Esophagus squamous epithelium (tissue), 5 donors: ENCODE measurements at regions not wholly inside any gene's neighbourhood (a gene's known extent, or its start where the extent isn't known, plus 50 kb on each side); places are given as distances from the start of the nearest gene placed in this dataset.

Source experiments
- DNase-seq: peaks from one replicate; lab custom pipeline; 2025; lab: John Stamatoyannopoulos, UW
- H3K27ac ChIP-seq, 4 donors: fragments of 200-600 bp; sonication (generic); one replicate each; pipeline ENCODE4 v1.5.1; 2016 to 2019; ENCODE audit warnings: mild to moderate bottlenecking in 1 of 4
- H3K27me3 ChIP-seq, 4 donors: fragments of 200-600 bp; sonication (generic); 1 replicate in 3 of 4; 2 replicates in 1 of 4; pipeline versions ENCODE4 v1.5.1 to v1.6.0; 2017 to 2021; ENCODE audit warnings: antibody characterized with exemption in 1 of 4
- H3K36me3 ChIP-seq, 3 donors: fragments of 200-600 bp; sonication (generic); one replicate each; pipeline ENCODE4 v1.5.1; 2016 to 2019
- H3K4me1 ChIP-seq, 3 donors: fragments of 200-600 bp; sonication (generic); one replicate each; pipeline ENCODE4 v1.5.1; 2017 to 2019
- H3K4me3 ChIP-seq, 4 donors: fragments of 200-600 bp; sonication (generic); 1 replicate in 3 of 4; 2 replicates in 1 of 4; pipeline ENCODE4 v1.5.1; 2016 to 2019; ENCODE audit warnings: mild to moderate bottlenecking in 2 of 4, moderate library complexity in 1 of 4
- H3K9me3 ChIP-seq, 3 donors: fragments of 200-600 bp; sonication (generic); one replicate each; pipeline ENCODE4 v1.5.1; 2016 to 2019
- POLR2A ChIP-seq, 4 donors: fragments of 450-650 bp; IDR thresholded peaks; one replicate each; pipeline ENCODE4 v1.6.1; 2017; ENCODE audit warnings: antibody characterized with exemption in 4 of 4, mild to moderate bottlenecking in 4 of 4, moderate library complexity in 3 of 4
- WGBS, 2 donors: methylation state at CpG; one replicate each; pipeline ENCODE4 v1.1.5; 2018; 5-methylcytosine and 5-hydroxymethylcytosine counted together
- intact Hi-C: fragments of 100-400 bp; cut with DNase I; formaldehyde crosslinking; loops from one replicate; pipeline ENCODE4 v1.15.0; 2022
- TF ChIP-seq, protein P1 (sequence below), 6 experiments: fragments of 450-650 bp in 4 of 6; fragments of 200-600 bp in 2 of 6; sonication (generic) in 2 of 6; IDR thresholded peaks; one replicate each; pipeline ENCODE4 v1.5.1; 2016 to 2019; ENCODE audit warnings: antibody characterized with exemption in 6 of 6, mild to moderate bottlenecking in 4 of 6, moderate library complexity in 4 of 6
- donor health status: DM: yes; HTN: yes; CAD: no.

DNA sequence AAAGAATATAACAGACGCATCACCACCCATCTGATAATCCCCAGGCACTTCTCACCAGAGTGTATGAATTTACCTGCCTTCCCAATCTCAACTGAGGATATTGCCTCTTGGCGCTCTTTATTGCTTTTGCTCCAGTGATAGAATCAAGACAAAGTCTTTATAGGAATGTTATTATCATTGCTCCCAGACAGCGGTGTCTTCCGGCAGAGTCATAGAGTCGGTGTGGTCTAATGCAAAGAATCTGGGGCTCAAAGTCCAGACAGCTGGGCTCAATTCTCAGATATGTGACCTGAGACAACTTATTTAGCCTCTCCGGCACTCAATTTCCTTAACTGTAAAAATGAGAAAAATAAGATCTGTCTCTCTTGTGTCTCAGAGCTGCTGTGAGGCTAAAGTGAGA, 106.1 kb upstream of the PAK3 start:
- H3K9me3 ChIP-seq: no peaks in the 10 kb centered on the region
- WGBS, 2 donors: 87 to 100% methylated on average over 1 to 6 of the region's 6 CpGs
- H3K27me3 ChIP-seq: no peaks in the 10 kb centered on the region
- TF ChIP-seq, protein P1, sequence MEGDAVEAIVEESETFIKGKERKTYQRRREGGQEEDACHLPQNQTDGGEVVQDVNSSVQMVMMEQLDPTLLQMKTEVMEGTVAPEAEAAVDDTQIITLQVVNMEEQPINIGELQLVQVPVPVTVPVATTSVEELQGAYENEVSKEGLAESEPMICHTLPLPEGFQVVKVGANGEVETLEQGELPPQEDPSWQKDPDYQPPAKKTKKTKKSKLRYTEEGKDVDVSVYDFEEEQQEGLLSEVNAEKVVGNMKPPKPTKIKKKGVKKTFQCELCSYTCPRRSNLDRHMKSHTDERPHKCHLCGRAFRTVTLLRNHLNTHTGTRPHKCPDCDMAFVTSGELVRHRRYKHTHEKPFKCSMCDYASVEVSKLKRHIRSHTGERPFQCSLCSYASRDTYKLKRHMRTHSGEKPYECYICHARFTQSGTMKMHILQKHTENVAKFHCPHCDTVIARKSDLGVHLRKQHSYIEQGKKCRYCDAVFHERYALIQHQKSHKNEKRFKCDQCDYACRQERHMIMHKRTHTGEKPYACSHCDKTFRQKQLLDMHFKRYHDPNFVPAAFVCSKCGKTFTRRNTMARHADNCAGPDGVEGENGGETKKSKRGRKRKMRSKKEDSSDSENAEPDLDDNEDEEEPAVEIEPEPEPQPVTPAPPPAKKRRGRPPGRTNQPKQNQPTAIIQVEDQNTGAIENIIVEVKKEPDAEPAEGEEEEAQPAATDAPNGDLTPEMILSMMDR (IDR thresholded peaks at IDR 0.05): no peak
- TF ChIP-seq POLR2A (IDR thresholded peaks at IDR 0.05): no peak
- H3K36me3 ChIP-seq: no peaks in the 10 kb centered on the region
- intact Hi-C loops: no loop called here
- H3K4me1 ChIP-seq: no peaks in the 10 kb centered on the region
- no peak overlapping the region for H3K27ac ChIP-seq
- H3K4me3 ChIP-seq: no peak overlapping the region
- no peak for DNase-seq

DNA sequence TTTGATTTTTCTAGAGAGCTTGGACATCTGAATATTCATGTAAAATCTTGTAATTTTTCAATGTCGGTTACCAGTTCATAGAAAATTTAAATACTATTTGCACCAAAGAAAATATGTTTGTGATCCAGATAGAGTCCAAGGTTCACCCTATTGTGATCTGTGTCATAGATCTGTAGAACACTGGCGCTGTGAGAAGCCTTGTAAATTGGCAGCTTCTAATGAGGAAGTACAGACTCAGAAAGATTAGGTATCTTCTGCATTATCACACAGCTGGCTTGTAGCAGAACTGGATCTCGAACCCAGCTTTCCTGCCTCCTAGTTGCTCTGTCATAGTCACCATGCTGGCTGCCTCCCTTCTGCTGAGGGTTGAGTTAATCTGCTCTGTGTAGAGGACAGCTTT, 106.5 kb upstream of the PAK3 start:
- no peaks in the 10 kb centered on the region for H3K9me3 ChIP-seq
- no peaks in the 10 kb centered on the region for H3K27me3 ChIP-seq
- H3K4me3 ChIP-seq: no peak overlapping the region
- no peak for DNase-seq
- H3K36me3 ChIP-seq: no peaks in the 10 kb centered on the region
- intact Hi-C loops: no loop called here
- H3K27ac ChIP-seq: no peak overlapping the region
- TF ChIP-seq, protein P1 (IDR thresholded peaks at IDR 0.05): no peak
- WGBS, 2 donors: 67 to 81% methylated on average over 2 to 3 of the region's 3 CpGs
- no peaks in the 10 kb centered on the region for H3K4me1 ChIP-seq

DNA sequence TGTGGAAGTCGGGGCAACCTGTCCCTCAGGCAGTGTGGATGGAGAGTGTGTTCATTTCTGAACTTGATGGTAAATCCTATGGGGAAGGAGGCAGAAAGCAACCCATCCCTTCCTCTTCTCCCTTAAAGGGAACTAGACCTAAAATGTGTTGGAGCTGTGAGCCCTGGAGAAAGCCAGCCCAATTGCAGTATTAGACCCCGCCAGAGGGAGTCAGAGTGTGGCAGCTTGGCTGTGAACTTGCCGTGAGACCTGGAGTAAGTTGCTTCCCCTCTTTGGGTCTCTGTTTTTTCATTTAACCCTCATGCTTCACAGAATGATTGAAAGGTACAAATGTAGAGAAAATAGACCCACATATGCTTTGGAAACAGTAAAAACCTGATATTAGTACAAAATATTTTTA, 108.7 kb upstream of the PAK3 start:
- 22% methylated on average over 2 of the region's 3 CpGs; no CpG with 5 or more reads in 1 of the 2 donors for WGBS, 2 donors
- TF ChIP-seq, protein P1 (IDR thresholded peaks at IDR 0.05): no peak
- no peak for TF ChIP-seq POLR2A (IDR thresholded peaks at IDR 0.05)
- Histone ChIP-seq H3K9me3 (no peaks in the 10 kb centered on the region), H3K27ac (no peak overlapping the region), H3K4me3 (no peak overlapping the region), H3K36me3 (no peaks in the 10 kb centered on the region), H3K4me1 (no peaks in the 10 kb centered on the region), H3K27me3 (peaks cover 0 to 4% (median 0%) of the 10 kb centered on the region in 4 donors)
- DNase-seq: no peak
- intact Hi-C loops: no loop called here

DNA sequence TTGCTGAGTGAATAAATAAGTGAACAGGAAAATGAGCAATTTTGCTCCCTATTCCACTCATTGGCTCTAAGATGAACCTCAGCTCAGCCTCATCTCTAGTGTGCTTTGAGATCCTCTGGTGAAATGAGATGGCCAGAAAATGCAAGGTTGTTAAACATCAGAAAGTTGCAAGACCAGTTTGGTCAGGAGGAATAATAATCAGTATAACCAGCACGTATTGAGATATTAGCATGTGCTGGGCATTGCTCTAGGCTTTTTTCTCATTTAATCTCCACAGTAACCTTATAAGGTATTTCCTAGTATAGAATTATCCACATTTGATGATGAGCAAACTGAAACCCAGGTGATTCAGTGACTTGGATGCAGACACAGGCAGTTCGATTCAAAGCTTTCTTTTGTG, 110.5 kb upstream of the PAK3 start:
- no peak for DNase-seq
- TF ChIP-seq, protein P1 (IDR thresholded peaks at IDR 0.05): no peak
- TF ChIP-seq POLR2A (IDR thresholded peaks at IDR 0.05): no peak
- 39 to 47% methylated on average over 1 to 2 of the region's 2 CpGs for WGBS, 2 donors

DNA sequence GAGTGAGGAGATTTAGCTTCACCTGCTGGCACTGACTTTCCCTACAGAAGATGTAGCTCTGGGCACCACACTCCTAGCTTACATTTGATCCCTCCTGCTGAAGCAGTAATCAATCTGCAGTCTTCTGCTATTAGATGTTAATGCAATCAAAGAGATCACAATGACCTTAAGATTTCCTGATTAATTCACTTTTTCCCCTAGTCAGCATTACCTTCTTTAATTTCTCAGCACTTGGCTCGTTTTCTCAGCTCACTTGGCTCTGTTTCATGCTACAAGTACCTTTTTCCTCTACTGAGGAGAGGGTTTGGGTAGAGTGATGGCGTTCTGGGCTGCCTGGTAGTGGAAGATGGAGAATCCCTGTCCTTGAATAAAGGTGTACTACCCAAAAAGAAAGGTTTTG, 113.0 kb upstream of the PAK3 start:
- no peak overlapping the region for H3K4me3 ChIP-seq
- intact Hi-C loops: no loop called here
- H3K27ac ChIP-seq: no peak overlapping the region
- DNase-seq: no peak
- 29 to 37% methylated on average over 2 of the region's 2 CpGs for WGBS, 2 donors
- TF ChIP-seq, protein P1 (IDR thresholded peaks at IDR 0.05): no peak
- no peak for TF ChIP-seq POLR2A (IDR thresholded peaks at IDR 0.05)
- no peaks in the 10 kb centered on the region for H3K36me3 ChIP-seq
- H3K9me3 ChIP-seq: no peaks in the 10 kb centered on the region
- no peaks in the 10 kb centered on the region for H3K4me1 ChIP-seq
- peaks cover 0 to 4% (median 0%) of the 10 kb centered on the region in 4 donors for H3K27me3 ChIP-seq

More for the DNA sequence above, 110.5 kb upstream of the PAK3 start:
- Histone ChIP-seq H3K36me3 (no peaks in the 10 kb centered on the region), H3K4me3 (no peak overlapping the region), H3K9me3 (no peaks in the 10 kb centered on the region), H3K4me1 (no peaks in the 10 kb centered on the region), H3K27ac (no peak overlapping the region), H3K27me3 (peaks cover 0 to 4% (median 0%) of the 10 kb centered on the region in 4 donors)
- intact Hi-C loops: no loop called here
